GM12878 (cell line): ENCODE measurements at regions not wholly inside any gene's neighbourhood (a gene's known extent, or its start where the extent isn't known, plus 50 kb on each side); places are given as distances from the start of the nearest gene placed in this dataset.

Source experiments
- ATAC-seq: fragments of 200-7000 bp; cut with Tn5 transposase; 3 replicates; pipeline ENCODE4 v1.9.1; 2020; ENCODE audit warnings: mild to moderate bottlenecking, moderate library complexity
- BruUV-seq: library from RNA; stranded (reverse); fragments of 400-500 nt; replicated peaks from 2 replicates; lab custom pipeline; 2021; lab: Mats Ljungman, UMichigan
- CTCF ChIA-PET: fragments of 300-600 bp; sonication (Branson Sonifier 250); formaldehyde crosslinking; extraction: SDS; loops from one replicate; lab custom pipeline; 2021; ENCODE audit warnings: inconsistent platforms; lab: Yijun Ruan, JAX
- POLR2A ChIA-PET: fragments of 350-600 bp; formaldehyde crosslinking; extraction: SDS; loops from one replicate; lab custom pipeline; 2021; ENCODE audit warnings: inconsistent platforms; lab: Charles Lee
- RAD21 ChIA-PET: fragments of 300-600 bp; sonication (Branson Sonifier 250); formaldehyde crosslinking; loops from one replicate; lab custom pipeline; 2023; ENCODE audit warnings: antibody characterized with exemption; ENCODE audit not compliant: unreplicated experiment; lab: Charles Lee
- SMC1A ChIA-PET: fragments of 300-600 bp; sonication (Branson Sonifier 250); formaldehyde crosslinking; loops from one replicate; lab custom pipeline; 2023; ENCODE audit not compliant: unreplicated experiment, uncharacterized antibody; lab: Charles Lee
- DNase-seq: peaks from one replicate; pipeline ENCODE4 v3.0.0-alpha.2; 2011; ENCODE audit warnings: low read depth, low spot score
- FAIRE-seq: peaks from 3 replicates; lab custom pipeline; 2011; peaks lifted over from hg19 to GRCh38; lab: Jason Lieb, UNC
- H2AFZ ChIP-seq: 2 replicates; pipeline ENCODE4 v1.6.0; 2011; ENCODE audit warnings: low read depth, low read length, control low read depth; ENCODE audit not compliant: control insufficient read depth
- H3K27ac ChIP-seq: 2 replicates; pipeline ENCODE4 v1.5.1; 2011; ENCODE audit warnings: control low read depth; ENCODE audit not compliant: control insufficient read depth, insufficient read depth
- H3K27me3 ChIP-seq, 2 experiments: replicated peaks in 1 of 2; 2 replicates each; pipeline versions ENCODE4 v1.6.0 to v1.6.1; 2011; ENCODE audit warnings: low read length in 1 of 2; ENCODE audit not compliant: control insufficient read depth in 2 of 2, insufficient read depth in 2 of 2
- H3K36me3 ChIP-seq, 2 experiments: 2 replicates each; pipeline ENCODE4 v1.5.1; 2011; ENCODE audit warnings: low read length in 1 of 2; ENCODE audit not compliant: control insufficient read depth in 2 of 2, insufficient read depth in 2 of 2
- H3K4me1 ChIP-seq: 2 replicates; pipeline ENCODE4 v1.6.1; 2011; ENCODE audit warnings: mild to moderate bottlenecking, low read length, moderate library complexity, mixed read lengths; ENCODE audit not compliant: control insufficient read depth, insufficient read depth
- H3K4me2 ChIP-seq: 2 replicates; pipeline ENCODE4 v1.6.0; 2011; ENCODE audit warnings: control low read depth; ENCODE audit not compliant: control insufficient read depth, insufficient read depth
- H3K4me3 ChIP-seq: fragments of 200-600 bp; sonication (generic); 2 replicates; pipeline ENCODE4 v1.5.1; 2016
- H3K79me2 ChIP-seq: 2 replicates; pipeline ENCODE4 v1.6.0; 2011; ENCODE audit warnings: low read length; ENCODE audit not compliant: control insufficient read depth, insufficient read depth
- H3K9ac ChIP-seq: 2 replicates; pipeline ENCODE4 v1.8.0; 2011; ENCODE audit warnings: low read length, control low read depth, mixed read lengths; ENCODE audit not compliant: control insufficient read depth, insufficient read depth
- H3K9me3 ChIP-seq: replicated peaks from 3 replicates; pipeline ENCODE4 v1.5.1; 2011; ENCODE audit warnings: mild to moderate bottlenecking, low read length; ENCODE audit not compliant: control insufficient read depth, insufficient read depth
- H4K20me1 ChIP-seq: 2 replicates; pipeline ENCODE4 v1.6.0; 2011; ENCODE audit not compliant: control insufficient read depth, insufficient read depth
- ASH2L ChIP-seq: fragments of 300-600, 200-600 bp; sonication (generic); IDR thresholded peaks from 2 replicates; pipeline ENCODE4 v1.6.1; 2017; ENCODE audit warnings: low read depth, mild to moderate bottlenecking, borderline replicate concordance
- BACH1 ChIP-seq: fragments of 450-650 bp; IDR thresholded peaks from 2 replicates; pipeline ENCODE4 v1.6.1; 2017; ENCODE audit warnings: mild to moderate bottlenecking, borderline replicate concordance
- GABPA ChIP-seq: IDR thresholded peaks from 2 replicates; pipeline ENCODE4 v1.6.1; 2014; ENCODE audit warnings: antibody characterized with exemption, low read depth, mild to moderate bottlenecking, inconsistent platforms
- IKZF1 ChIP-seq: fragments of 450-650 bp; conservative IDR thresholded peaks from 2 replicates; pipeline ENCODE4 v1.6.1; 2017; ENCODE audit warnings: antibody characterized with exemption, mild to moderate bottlenecking
- NR2C1 ChIP-seq: fragments of 450-650 bp; IDR thresholded peaks from 2 replicates; pipeline ENCODE4 v1.6.1; 2017; ENCODE audit warnings: antibody characterized with exemption, mild to moderate bottlenecking, moderate library complexity
- PBX3 ChIP-seq: IDR thresholded peaks from 2 replicates; pipeline ENCODE4 v1.6.1; 2011; ENCODE audit warnings: mild to moderate bottlenecking, low read depth, low read length, moderate library complexity; ENCODE audit not compliant: insufficient replicate concordance
- TCF3 ChIP-seq: IDR thresholded peaks from 2 replicates; pipeline ENCODE4 v1.6.1; 2012; ENCODE audit warnings: low read depth, mild to moderate bottlenecking, low read length, borderline replicate concordance; ENCODE audit not compliant: insufficient read depth
- ZNF384 ChIP-seq: IDR thresholded peaks from 2 replicates; pipeline ENCODE4 v1.6.1; 2012; ENCODE audit warnings: low read depth, mild to moderate bottlenecking, low read length, improper control_type of control experiment, borderline replicate concordance
- WGBS: methylation state at CpG from one replicate; pipeline ENCODE4 v1.1.6; 2016; ENCODE audit warnings: low lambda C conversion rate; ENCODE audit not compliant: insufficient replicate concordance, insufficient coverage; ENCODE audit errors: missing lambda C conversion rate; 5-methylcytosine and 5-hydroxymethylcytosine counted together
- in situ Hi-C: fragments of 300-500 bp; cut with MboI; formaldehyde crosslinking; loops from 9 replicates; pipeline ENCODE4 v1.14.3; 2018; ENCODE audit warnings: mixed read lengths
- intact Hi-C: fragments of 100-400 bp; cut with micrococcal nuclease; formaldehyde crosslinking; loops from one replicate; pipeline ENCODE4 v1.14.2; 2022; ENCODE audit not compliant: unreplicated experiment

GRCh38 chr5:38707352-38708210 is 138.2 kb upstream of the OSMR start:
- in situ Hi-C loops = no loop called here
- Histone ChIP-seq H3K27me3 (no peaks in the 10 kb centered on the region), H3K4me2 (no peak overlapping the region), H3K4me3 (no peak overlapping the region), H3K79me2 (no peaks in the 10 kb centered on the region)
- BruUV-seq = no TSS peak
- no peak for FAIRE-seq
- CTCF ChIA-PET = no interaction called here
- DNase-seq = no peak
- no peak for ATAC-seq
- no peak for TF ChIP-seq TCF3
- no peak for TF ChIP-seq GABPA
- TF ChIP-seq ASH2L = no peak
- TF ChIP-seq ZNF384 = no peak
- no peak for TF ChIP-seq NR2C1
- TF ChIP-seq IKZF1 = no peak
- no peak for TF ChIP-seq BACH1
- no peak for TF ChIP-seq PBX3
- TF ChIP-seq, all 136 proteins: peak for 0
- RAD21 ChIA-PET = no interaction called here
- SMC1A ChIA-PET = interaction anchor here (1.3 kb wide), 1 partner anchor 8 kb away, joined by 4 read pairs; no protein-coding TSS in a partner anchor
- POLR2A ChIA-PET = interaction anchor here (0.6 kb wide), 1 partner anchor 249 kb away, joined by 3 read pairs; no protein-coding TSS in a partner anchor
- Histone ChIP-seq H3K9me3 (no peaks in the 10 kb centered on the region), H2AFZ (no peak overlapping the region), H4K20me1 (no peaks in the 10 kb centered on the region), H3K4me1 (no peaks in the 10 kb centered on the region), H3K36me3 (no peaks in the 10 kb centered on the region), H3K27ac (no peak overlapping the region), H3K9ac (no peak overlapping the region)
- 44% methylated on average over 10 of the region's 10 CpGs for WGBS
- intact Hi-C loops = no loop called here
